Lower leg skin (tissue), 4 donors: ENCODE measurements at regions not wholly inside any gene's neighbourhood (a gene's known extent, or its start where the extent isn't known, plus 50 kb on each side); places are given as distances from the start of the nearest gene placed in this dataset.

Source experiments
- DNase-seq, 2 donors: peaks; one replicate each; pipeline ENCODE4 v3.0.0-alpha.2; 2019; ENCODE audit warnings: low spot score in 2 of 2
- H3K4me3 ChIP-seq: fragments of 200-600 bp; sonication (generic); 2 replicates; pipeline ENCODE4 v1.5.1; 2017; ENCODE audit warnings: mild to moderate bottlenecking, low read depth; ENCODE audit not compliant: poor library complexity, severe bottlenecking
- CTCF ChIP-seq, 3 donors: fragments of 450-650 bp; IDR thresholded peaks; one replicate each; pipeline ENCODE4 v1.5.1; 2016; ENCODE audit warnings: antibody characterized with exemption in 3 of 3, mild to moderate bottlenecking in 3 of 3, moderate library complexity in 2 of 3
- POLR2A ChIP-seq, 2 donors: fragments of 450-650 bp; IDR thresholded peaks; one replicate each; pipeline ENCODE4 v1.6.1; 2016 to 2017; ENCODE audit warnings: antibody characterized with exemption in 2 of 2, mild to moderate bottlenecking in 1 of 2, moderate library complexity in 1 of 2
- WGBS, 2 donors: methylation state at CpG; one replicate each; pipeline ENCODE4 v1.1.5; 2018; 5-methylcytosine and 5-hydroxymethylcytosine counted together
- intact Hi-C: fragments of 100-400 bp; cut with DNase I; formaldehyde crosslinking; loops from one replicate; pipeline ENCODE4 v1.15.0; 2023; ENCODE audit warnings: low total_unique reads

GRCh38 chr12:13277293-13277692 lies 80.8 kb downstream of the EMP1 start:
- intact Hi-C loops = loop anchor here (10.0 kb wide), 2 partner anchors 258 to 388 kb away; no protein-coding TSS in a partner anchor
- no peak for DNase-seq
- TF ChIP-seq CTCF (IDR thresholded peaks at IDR 0.05) (no peak), POLR2A (IDR thresholded peaks at IDR 0.05) (no peak)
- WGBS, 2 donors = 87 to 93% methylated on average over 4 of the region's 4 CpGs
- no peak overlapping the region for H3K4me3 ChIP-seq

- DNase-seq = no peak
- TF ChIP-seq CTCF (IDR thresholded peaks at IDR 0.05) (no peak), POLR2A (IDR thresholded peaks at IDR 0.05) (no peak)
- H3K4me3 ChIP-seq = no peak overlapping the region
- WGBS, 2 donors = 45 to 60% methylated on average over 10 of the region's 10 CpGs
- intact Hi-C loops = loop anchor here (10.0 kb wide), 2 partner anchors 259 to 389 kb away; no protein-coding TSS in a partner anchor
Observed at GRCh38 chr12:13275241-13276085, 78.9 kb downstream of the EMP1 start.

- DNase-seq = no peak
- intact Hi-C loops = loop anchor here (10.0 kb wide), 2 partner anchors 261 to 391 kb away; no protein-coding TSS in a partner anchor
- TF ChIP-seq POLR2A (IDR thresholded peaks at IDR 0.05) (no peak), CTCF (IDR thresholded peaks at IDR 0.05) (no peak)
- no peak overlapping the region for H3K4me3 ChIP-seq
- 54 to 59% methylated on average over 12 of the region's 12 CpGs for WGBS, 2 donors
Observed at GRCh38 chr12:13273850-13274249, 77.3 kb downstream of the EMP1 start.

GRCh38 chr12:13273097-13273496 lies 76.6 kb downstream of the EMP1 start:
- WGBS, 2 donors = 86 to 87% methylated on average over 6 of the region's 6 CpGs
- no peak for DNase-seq
- TF ChIP-seq CTCF (IDR thresholded peaks at IDR 0.05) (no peak), POLR2A (IDR thresholded peaks at IDR 0.05) (no peak)
- no peak overlapping the region for H3K4me3 ChIP-seq
- intact Hi-C loops = loop anchor here (10.0 kb wide), 2 partner anchors 262 to 392 kb away; no protein-coding TSS in a partner anchor

- DNase-seq = no peak
- intact Hi-C loops = loop anchor here (10.0 kb wide), 2 partner anchors 264 to 394 kb away; no protein-coding TSS in a partner anchor
- 87 to 94% methylated on average over 4 of the region's 4 CpGs for WGBS, 2 donors
- no peak for TF ChIP-seq CTCF (IDR thresholded peaks at IDR 0.05)
- TF ChIP-seq POLR2A (IDR thresholded peaks at IDR 0.05) = no peak
- H3K4me3 ChIP-seq = no peak overlapping the region
Observed at GRCh38 chr12:13270817-13271216, 74.3 kb downstream of the EMP1 start.
